ES-I3 (cell line): ENCODE measurements at regions not wholly inside any gene's neighbourhood (a gene's known extent, or its start where the extent isn't known, plus 50 kb on each side); places are given as distances from the start of the nearest gene placed in this dataset.
"Not testable (repeated sequence)": the region's sequence is repeated elsewhere in the genome, so short reads cannot be mapped to it uniquely, and the experiment has no call there.

Experiments used
- H3K36me3 ChIP-seq: 2 replicates; pipeline ENCODE4 v1.6.1; 2013; ENCODE audit warnings: mild to moderate bottlenecking, low read length, control low read depth, moderate library complexity; ENCODE audit not compliant: insufficient read depth
- H3K4me1 ChIP-seq: 2 replicates; pipeline ENCODE4 v1.6.1; 2013; ENCODE audit warnings: mild to moderate bottlenecking, control low read depth, low read length; ENCODE audit not compliant: insufficient read depth
- H3K9ac ChIP-seq: 2 replicates; pipeline ENCODE4 v1.6.1; 2013; ENCODE audit warnings: low read depth, mild to moderate bottlenecking, low read length, moderate library complexity
- H3K9me3 ChIP-seq: 2 replicates; pipeline ENCODE4 v1.6.1; 2013; ENCODE audit warnings: mild to moderate bottlenecking, low read length, moderate library complexity; ENCODE audit not compliant: control insufficient read depth, insufficient read depth

DNA sequence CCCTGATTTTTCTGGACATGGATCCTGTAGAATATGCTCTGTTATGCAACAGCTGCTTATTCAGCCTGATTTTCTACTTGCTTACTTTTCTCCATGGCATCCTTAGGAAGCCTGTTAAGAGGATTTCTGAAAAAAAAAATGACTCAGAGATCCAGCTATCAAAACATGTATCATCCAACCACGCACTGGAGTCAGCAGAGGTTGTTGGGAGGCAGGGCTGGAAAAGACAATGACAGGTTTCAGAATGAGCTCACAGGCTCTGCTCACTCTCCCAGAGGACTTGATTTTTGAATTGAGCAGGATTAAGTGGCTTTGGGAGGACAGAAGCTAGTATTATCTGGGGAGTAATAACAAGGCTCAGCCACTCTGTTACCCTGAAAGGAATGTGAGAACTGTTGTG, 742.3 kb downstream of the PRIM2 start:
- H3K36me3 ChIP-seq, H3K9me3 ChIP-seq, H3K4me1 ChIP-seq, H3K9ac ChIP-seq: not testable (repeated sequence)

DNA sequence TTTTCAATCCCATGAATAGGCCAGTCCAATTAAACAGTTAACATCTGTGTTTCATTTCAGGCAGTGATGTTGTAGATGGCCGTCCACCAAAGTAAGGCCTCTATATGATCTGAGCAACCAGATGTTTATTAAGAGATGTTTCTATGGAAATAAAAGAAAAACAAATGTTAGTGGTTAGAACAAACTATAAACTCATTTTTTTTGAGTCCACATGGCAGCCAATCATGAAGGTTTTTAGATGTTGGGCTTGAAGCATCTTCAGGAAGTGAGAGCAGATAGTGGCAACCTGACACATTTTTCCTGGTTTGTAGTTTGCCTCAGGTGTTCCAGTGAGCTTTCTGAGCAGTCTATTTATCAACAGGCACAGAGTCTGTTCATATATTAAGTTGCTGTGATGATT, 746.1 kb downstream of the PRIM2 start:
- H3K9ac ChIP-seq, H3K4me1 ChIP-seq, H3K36me3 ChIP-seq, H3K9me3 ChIP-seq: not testable (repeated sequence)

DNA sequence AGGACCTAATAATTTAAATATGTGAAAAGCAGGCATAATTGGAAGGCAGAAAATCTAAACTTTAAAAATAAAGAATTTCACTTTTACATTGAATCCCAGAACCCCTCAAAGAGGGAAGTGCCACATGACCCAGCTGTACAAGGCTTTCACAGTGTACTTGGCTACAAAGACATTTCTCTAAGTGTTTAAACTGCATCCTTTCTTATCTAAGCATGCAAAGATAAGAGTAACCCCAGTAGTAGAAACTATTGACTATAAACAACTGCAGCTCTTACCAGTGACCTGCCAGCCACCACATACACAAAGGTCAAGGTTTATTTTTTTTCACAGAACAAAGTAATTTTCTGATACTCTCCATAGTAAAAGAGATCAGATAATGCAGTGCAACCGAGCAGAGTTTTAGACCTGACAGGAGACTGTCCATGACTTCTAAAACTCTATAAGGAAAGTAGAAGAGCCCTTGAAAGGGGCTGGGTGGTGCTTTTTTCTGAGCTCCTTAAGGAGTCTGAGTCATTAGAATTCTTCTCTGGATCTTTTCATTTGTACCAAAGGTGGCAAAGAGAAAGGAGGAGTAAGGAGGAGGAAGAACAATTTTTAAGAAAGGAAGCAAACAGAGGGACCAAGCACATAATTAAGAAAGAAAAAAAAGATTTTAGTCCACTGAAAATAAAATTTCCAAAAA, 750.6 kb downstream of the PRIM2 start:
- not testable (repeated sequence) for H3K9me3 ChIP-seq, H3K4me1 ChIP-seq, H3K36me3 ChIP-seq, H3K9ac ChIP-seq

DNA sequence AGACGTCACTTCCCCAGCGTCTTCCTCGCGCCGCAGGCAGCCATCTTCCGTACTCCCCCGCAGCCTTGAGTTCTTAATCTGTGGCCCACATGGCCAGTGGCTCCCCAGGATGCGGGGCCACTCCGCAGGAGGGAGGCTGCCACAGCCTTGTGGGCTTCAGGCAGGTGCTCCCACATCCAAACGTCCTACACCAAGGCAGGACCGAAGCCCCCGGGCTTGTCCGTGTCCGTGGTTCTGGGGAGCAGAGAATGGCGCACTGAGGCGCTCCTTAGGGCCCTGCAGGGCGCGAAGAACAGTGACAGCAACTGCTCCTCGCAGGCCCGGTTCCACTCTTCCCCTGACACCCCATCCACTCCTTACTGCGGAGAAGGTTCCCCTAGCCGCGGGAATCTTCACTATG, 755.8 kb downstream of the PRIM2 start:
- H3K4me1 ChIP-seq = no peaks in the 10 kb centered on the region
- no peaks in the 10 kb centered on the region for H3K36me3 ChIP-seq
- no peak overlapping the region for H3K9ac ChIP-seq
- H3K9me3 ChIP-seq = no peaks in the 10 kb centered on the region

DNA sequence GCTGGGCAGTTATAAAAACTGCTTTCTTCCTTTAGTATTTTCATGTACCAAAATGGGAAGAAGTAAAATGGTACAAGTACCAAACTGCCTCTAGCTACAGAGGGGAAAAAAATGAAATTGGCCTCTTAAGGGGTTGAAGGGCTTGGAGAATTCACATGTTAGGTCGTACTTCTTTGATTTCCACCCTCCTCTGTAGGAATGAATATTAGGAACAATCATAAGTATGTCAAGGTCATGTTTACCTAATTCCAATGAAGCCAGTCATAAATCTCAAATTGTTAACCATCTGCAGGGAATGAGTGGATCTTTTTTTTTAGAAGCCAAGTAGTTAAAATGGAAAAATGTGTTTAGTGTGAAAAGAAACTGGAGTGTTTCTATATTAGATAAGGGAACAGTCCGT, 772.6 kb downstream of the PRIM2 start:
- not testable (repeated sequence) for H3K4me1 ChIP-seq, H3K9ac ChIP-seq, H3K36me3 ChIP-seq, H3K9me3 ChIP-seq

DNA sequence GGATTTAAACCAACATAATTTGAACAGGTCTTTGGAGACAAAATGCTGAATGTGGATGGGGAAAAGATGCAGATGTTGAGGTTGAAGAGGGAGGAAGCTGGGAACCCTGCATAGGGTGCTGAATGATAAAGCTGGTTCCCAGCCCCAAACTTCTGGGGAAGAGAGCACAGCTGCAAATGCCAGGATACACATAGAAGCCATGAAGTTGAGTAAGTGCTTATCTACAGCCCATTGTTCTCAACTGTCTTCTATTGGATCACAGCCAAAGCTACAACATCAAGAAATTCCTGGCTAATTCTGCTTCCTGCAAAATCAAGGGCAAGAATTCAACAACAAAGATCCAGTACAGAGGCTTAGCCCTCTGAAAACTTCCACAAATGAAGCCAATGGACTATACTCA, 779.8 kb downstream of the PRIM2 start:
- not testable (repeated sequence) for H3K9me3 ChIP-seq, H3K9ac ChIP-seq, H3K4me1 ChIP-seq, H3K36me3 ChIP-seq

DNA sequence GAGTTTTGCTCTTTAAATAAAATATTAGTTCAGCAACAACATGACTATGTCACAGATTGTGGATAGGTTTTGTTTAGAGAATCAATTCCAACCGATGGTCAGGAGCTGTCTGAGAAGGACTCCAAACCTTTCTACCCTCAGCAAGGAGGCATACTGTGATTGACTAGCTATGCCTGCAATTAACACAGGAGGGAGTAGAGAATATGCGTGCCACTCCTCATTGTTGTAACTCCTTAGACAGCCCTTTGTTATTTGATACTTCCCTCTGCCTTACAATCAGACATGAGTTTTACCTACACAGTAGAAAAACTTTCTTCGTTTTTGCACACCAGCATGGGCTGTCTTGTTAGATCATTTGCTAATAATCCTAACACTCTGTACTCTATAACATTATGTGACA, 796.5 kb downstream of the PRIM2 start:
- no peaks in the 10 kb centered on the region for H3K4me1 ChIP-seq
- H3K9me3 ChIP-seq = no peaks in the 10 kb centered on the region
- H3K9ac ChIP-seq = no peak overlapping the region
- no peaks in the 10 kb centered on the region for H3K36me3 ChIP-seq

DNA sequence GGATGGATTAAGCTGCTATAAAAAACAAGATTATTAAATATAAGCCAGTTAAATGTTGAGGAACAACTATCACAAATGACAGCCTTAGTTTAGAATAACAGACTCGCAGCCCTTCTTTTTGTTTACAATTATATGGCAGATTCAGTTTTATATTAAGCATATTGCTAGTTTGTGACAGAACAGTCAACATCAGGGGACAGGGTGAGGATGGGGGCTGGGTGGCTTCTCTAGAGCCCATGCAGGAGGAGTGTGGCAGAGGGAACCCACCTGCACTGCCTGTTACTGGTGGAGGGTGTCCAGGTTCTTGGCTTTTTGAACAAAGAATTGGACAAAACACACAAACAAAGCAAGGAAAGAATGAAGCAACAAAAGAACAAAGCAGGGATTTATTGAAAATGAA, 799.7 kb downstream of the PRIM2 start:
- H3K36me3 ChIP-seq, H3K9ac ChIP-seq, H3K9me3 ChIP-seq, H3K4me1 ChIP-seq: not testable (repeated sequence)

DNA sequence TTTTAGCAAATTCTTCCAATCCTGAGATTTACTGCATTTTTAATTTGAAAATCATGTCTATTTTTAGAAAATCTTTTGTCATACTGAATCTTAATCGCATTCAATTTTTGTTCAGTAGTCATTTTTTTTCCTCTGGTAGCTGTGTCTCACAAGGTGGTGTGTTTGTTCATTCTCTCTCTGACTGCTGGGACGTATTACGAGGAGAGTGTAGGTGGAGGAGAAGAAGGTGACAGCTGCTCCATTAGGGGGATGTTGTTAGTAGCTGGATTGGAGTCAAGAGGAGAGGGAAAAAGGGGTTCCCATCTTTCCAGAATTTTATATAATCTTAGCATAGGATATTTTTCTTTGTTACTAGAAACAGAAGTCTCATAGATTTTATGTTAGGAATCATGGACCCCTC, 804.2 kb downstream of the PRIM2 start:
- H3K4me1 ChIP-seq, H3K9me3 ChIP-seq, H3K36me3 ChIP-seq, H3K9ac ChIP-seq: not testable (repeated sequence)

DNA sequence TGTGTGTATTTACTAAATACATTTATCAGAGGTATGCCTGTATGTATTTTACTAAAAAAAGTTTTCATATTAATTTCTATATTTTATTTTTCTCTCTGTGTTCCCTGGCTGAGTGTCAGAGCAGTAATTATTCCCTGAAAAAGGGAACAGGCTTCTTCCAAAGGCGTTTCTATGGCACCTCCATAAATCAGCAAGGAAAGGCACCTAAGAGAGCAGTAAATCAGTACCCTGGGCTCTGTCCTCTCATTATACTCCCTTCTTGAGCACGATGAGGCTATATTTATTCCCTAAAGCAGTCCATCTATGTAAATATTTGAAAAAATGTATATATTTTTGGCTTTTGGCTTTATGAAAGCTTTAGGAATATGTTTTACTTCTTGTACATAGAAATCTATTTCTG, 806.3 kb downstream of the PRIM2 start:
- not testable (repeated sequence) for H3K9ac ChIP-seq, H3K9me3 ChIP-seq, H3K4me1 ChIP-seq, H3K36me3 ChIP-seq

DNA sequence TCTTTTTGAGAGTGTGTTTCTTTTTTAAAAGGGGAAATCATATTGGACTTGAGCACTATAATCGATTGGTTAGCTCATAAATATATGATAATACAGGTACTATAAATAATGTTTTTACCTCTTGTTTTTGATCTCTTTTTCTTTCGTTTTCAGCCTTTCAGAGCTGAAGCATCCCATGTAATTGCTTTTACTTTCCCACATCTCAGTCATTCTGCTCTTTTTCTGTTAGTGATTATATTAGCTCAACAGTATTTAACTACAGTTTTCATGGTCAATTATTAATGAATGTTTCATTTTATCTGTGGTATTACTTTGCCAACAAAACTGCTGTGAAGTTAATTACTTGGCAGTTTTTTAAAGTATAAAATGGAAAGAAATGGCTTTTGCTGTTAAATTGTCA, 811.1 kb downstream of the PRIM2 start:
- H3K4me1 ChIP-seq, H3K9me3 ChIP-seq, H3K9ac ChIP-seq, H3K36me3 ChIP-seq: not testable (repeated sequence)

DNA sequence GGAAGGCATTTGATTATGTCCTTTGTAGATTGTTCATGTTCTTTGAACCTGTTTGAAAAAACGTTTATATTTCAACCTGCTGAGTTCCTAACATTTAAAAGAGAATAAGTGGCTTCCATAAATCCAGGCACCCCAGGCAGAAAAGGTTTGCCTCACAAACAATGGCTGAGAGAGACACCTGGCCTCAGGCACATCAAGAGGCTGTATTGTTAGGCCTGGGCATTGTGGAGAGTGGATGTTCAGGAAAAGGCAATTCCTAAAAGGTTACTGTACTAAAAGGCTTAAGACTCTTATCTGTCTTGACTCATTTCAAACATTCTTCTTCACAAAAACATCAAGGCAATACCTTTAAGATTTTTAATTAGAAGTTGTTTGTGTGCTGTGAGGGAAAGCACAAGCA, 811.7 kb downstream of the PRIM2 start:
- not testable (repeated sequence) for H3K9me3 ChIP-seq, H3K4me1 ChIP-seq, H3K9ac ChIP-seq, H3K36me3 ChIP-seq

DNA sequence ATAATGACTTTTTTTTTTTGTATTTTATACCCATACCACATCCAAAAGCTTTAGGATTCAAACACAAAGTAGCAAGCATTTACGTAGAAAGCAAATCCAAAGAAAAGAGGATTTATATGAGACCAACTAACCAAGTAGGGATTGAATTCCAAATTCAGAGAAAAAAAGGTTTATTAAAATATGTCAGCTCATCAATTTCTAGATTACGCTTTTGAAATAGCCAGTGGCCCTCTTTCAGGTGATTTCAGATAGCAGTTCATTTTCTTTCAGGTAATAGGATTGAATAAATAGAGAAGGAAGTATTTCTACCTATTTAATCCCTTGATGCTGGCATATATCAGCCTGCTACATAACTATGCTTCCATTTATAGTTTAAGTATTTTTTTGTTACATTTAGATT, 822.3 kb downstream of the PRIM2 start:
- not testable (repeated sequence) for H3K9ac ChIP-seq, H3K4me1 ChIP-seq, H3K9me3 ChIP-seq, H3K36me3 ChIP-seq

DNA sequence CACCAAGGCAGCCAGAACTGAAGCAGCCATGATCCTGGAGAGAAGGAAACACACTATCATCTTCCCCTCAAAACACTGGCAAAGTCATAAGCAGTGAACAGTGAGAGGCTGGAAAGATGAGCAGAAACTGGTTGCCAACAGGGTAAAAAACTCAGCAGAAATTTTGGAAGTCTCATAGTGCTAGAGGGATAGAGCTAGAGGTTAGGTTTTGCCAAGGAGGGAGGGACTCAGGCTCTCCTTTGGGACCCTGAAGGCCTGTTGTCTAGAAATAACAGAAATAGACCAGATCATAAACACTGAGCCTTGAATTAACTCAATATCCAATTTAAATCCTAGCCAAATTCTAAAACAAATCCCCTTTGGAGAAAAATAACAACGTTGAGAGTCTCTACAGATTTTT, 853.6 kb downstream of the PRIM2 start:
- not testable (repeated sequence) for H3K9ac ChIP-seq, H3K9me3 ChIP-seq, H3K36me3 ChIP-seq, H3K4me1 ChIP-seq

DNA sequence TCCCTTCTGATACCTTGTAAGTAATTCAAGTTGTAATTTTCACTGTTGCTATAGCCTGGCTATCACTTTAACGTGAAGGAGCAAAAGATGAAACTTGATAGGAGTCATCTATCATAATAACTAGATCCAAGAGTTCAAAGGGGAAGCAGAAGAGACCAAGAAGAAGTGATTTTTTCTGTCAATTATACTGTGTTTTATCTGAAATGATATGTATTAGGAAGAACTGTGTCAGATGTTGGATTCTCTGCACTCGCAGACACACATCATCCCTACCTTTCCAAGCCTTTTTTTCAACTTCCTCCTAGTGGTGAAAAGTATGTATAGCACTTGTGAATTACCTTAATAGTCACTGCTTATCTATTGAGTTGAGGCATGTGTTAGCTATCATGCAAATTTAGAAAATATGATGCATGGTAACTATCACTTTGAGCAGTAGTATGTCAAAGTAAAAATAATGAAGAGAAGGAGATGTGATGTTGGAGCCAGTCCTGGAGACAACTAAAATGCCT, 864.2 kb downstream of the PRIM2 start:
- H3K36me3 ChIP-seq, H3K9me3 ChIP-seq, H3K9ac ChIP-seq, H3K4me1 ChIP-seq: not testable (repeated sequence)

DNA sequence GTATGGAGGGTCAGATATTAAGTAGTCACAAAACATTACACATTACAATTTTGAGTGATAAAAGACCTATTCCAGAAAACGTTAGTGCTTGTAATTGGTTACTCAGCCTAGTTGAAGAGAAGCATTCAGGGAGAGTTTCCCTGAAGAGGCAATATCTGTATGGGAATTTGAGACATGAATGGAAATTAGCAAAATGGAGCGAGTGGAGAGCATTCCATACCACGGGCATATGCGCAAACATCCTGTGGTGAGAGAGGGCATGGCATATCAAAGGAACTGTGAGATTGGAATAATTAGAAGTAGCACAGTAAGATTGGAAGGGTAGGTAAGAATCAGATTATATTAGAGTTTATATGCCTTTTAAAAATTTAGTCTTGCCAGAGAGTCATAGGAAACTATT, 867.9 kb downstream of the PRIM2 start:
- not testable (repeated sequence) for H3K9ac ChIP-seq, H3K36me3 ChIP-seq, H3K4me1 ChIP-seq, H3K9me3 ChIP-seq
